ENCODE measurements at regions not wholly inside any gene's neighbourhood (a gene's known extent, or its start where the extent isn't known, plus 50 kb on each side); places are given as distances from the start of the nearest gene placed in this dataset.

- no peak for TF ChIP-seq CTCF (IDR thresholded peaks at IDR 0.05 in 4 of 5, conservative IDR thresholded peaks at IDR 0.05 in 1 of 5)
- no peak for TF ChIP-seq POLR2A (IDR thresholded peaks at IDR 0.05)
Measured at GRCh38 chr18:72261590-72261989, 282.6 kb downstream of the CBLN2 start.
